Esophagus squamous epithelium (tissue), 5 donors: ENCODE measurements at regions not wholly inside any gene's neighbourhood (a gene's known extent, or its start where the extent isn't known, plus 50 kb on each side); places are given as distances from the start of the nearest gene placed in this dataset.
A peak's percentile ranks its signal among the peaks of the same experiment; 100 is the strongest.

ENCODE experiments used
- DNase-seq: peaks from one replicate; lab custom pipeline; 2025; lab: John Stamatoyannopoulos, UW
- H3K27ac ChIP-seq, 4 donors: fragments of 200-600 bp; sonication (generic); one replicate each; pipeline ENCODE4 v1.5.1; 2016 to 2019; ENCODE audit warnings: mild to moderate bottlenecking in 1 of 4
- H3K27me3 ChIP-seq, 4 donors: fragments of 200-600 bp; sonication (generic); 1 replicate in 3 of 4; 2 replicates in 1 of 4; pipeline versions ENCODE4 v1.5.1 to v1.6.0; 2017 to 2021; ENCODE audit warnings: antibody characterized with exemption in 1 of 4
- H3K36me3 ChIP-seq, 3 donors: fragments of 200-600 bp; sonication (generic); one replicate each; pipeline ENCODE4 v1.5.1; 2016 to 2019
- H3K4me1 ChIP-seq, 3 donors: fragments of 200-600 bp; sonication (generic); one replicate each; pipeline ENCODE4 v1.5.1; 2017 to 2019
- H3K4me3 ChIP-seq, 4 donors: fragments of 200-600 bp; sonication (generic); 1 replicate in 3 of 4; 2 replicates in 1 of 4; pipeline ENCODE4 v1.5.1; 2016 to 2019; ENCODE audit warnings: mild to moderate bottlenecking in 2 of 4, moderate library complexity in 1 of 4
- H3K9me3 ChIP-seq, 3 donors: fragments of 200-600 bp; sonication (generic); one replicate each; pipeline ENCODE4 v1.5.1; 2016 to 2019
- POLR2A ChIP-seq, 4 donors: fragments of 450-650 bp; IDR thresholded peaks; one replicate each; pipeline ENCODE4 v1.6.1; 2017; ENCODE audit warnings: antibody characterized with exemption in 4 of 4, mild to moderate bottlenecking in 4 of 4, moderate library complexity in 3 of 4
- WGBS, 2 donors: methylation state at CpG; one replicate each; pipeline ENCODE4 v1.1.5; 2018; 5-methylcytosine and 5-hydroxymethylcytosine counted together
- intact Hi-C: fragments of 100-400 bp; cut with DNase I; formaldehyde crosslinking; loops from one replicate; pipeline ENCODE4 v1.15.0; 2022
- TF ChIP-seq, protein P1 (sequence below), 6 experiments: fragments of 450-650 bp in 4 of 6; fragments of 200-600 bp in 2 of 6; sonication (generic) in 2 of 6; IDR thresholded peaks; one replicate each; pipeline ENCODE4 v1.5.1; 2016 to 2019; ENCODE audit warnings: antibody characterized with exemption in 6 of 6, mild to moderate bottlenecking in 4 of 6, moderate library complexity in 4 of 6
- donor health status: DM: yes; HTN: yes; CAD: no.

- 12 to 19% methylated on average over 3 of the region's 3 CpGs for WGBS, 2 donors
- Histone ChIP-seq H3K4me3 (peak overlapping the region in 1 of 4 donors; percentile 19), H3K27ac (peak overlapping the region in 3 of 4 donors; percentile 45 to 72 (median 55)), H3K27me3 (peaks cover 0 to 11% (median 0%) of the 10 kb centered on the region in 4 donors), H3K36me3 (no peaks in the 10 kb centered on the region), H3K4me1 (peaks cover 4 to 32% (median 15%) of the 10 kb centered on the region in 3 donors), H3K9me3 (no peaks in the 10 kb centered on the region)
- no peak for DNase-seq
- intact Hi-C loops, result no loop called here
- TF ChIP-seq, protein P1, sequence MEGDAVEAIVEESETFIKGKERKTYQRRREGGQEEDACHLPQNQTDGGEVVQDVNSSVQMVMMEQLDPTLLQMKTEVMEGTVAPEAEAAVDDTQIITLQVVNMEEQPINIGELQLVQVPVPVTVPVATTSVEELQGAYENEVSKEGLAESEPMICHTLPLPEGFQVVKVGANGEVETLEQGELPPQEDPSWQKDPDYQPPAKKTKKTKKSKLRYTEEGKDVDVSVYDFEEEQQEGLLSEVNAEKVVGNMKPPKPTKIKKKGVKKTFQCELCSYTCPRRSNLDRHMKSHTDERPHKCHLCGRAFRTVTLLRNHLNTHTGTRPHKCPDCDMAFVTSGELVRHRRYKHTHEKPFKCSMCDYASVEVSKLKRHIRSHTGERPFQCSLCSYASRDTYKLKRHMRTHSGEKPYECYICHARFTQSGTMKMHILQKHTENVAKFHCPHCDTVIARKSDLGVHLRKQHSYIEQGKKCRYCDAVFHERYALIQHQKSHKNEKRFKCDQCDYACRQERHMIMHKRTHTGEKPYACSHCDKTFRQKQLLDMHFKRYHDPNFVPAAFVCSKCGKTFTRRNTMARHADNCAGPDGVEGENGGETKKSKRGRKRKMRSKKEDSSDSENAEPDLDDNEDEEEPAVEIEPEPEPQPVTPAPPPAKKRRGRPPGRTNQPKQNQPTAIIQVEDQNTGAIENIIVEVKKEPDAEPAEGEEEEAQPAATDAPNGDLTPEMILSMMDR (IDR thresholded peaks at IDR 0.05), result no peak
- no peak for TF ChIP-seq POLR2A (IDR thresholded peaks at IDR 0.05)
Measured at GRCh38 chr10:113491967-113492565, 60.8 kb upstream of the HABP2 start.

- Histone ChIP-seq H3K4me3 (no peak overlapping the region), H3K36me3 (no peaks in the 10 kb centered on the region), H3K4me1 (peaks cover 4 to 32% (median 15%) of the 10 kb centered on the region in 3 donors), H3K27ac (peak overlapping the region in 3 of 4 donors; percentile 21 to 72 (median 55)), H3K9me3 (no peaks in the 10 kb centered on the region), H3K27me3 (peaks cover 0 to 11% (median 0%) of the 10 kb centered on the region in 4 donors)
- DNase-seq, result no peak
- intact Hi-C loops, result no loop called here
- WGBS, 2 donors, result 39 to 78% methylated on average over 2 to 4 of the region's 4 CpGs
- TF ChIP-seq POLR2A (IDR thresholded peaks at IDR 0.05), result no peak
- TF ChIP-seq, protein P1 (IDR thresholded peaks at IDR 0.05), result no peak
Measured at GRCh38 chr10:113493195-113493594, 59.7 kb upstream of the HABP2 start.

GRCh38 chr10:113493882-113494301 lies 59.0 kb upstream of the HABP2 start:
- Histone ChIP-seq H3K36me3 (no peaks in the 10 kb centered on the region), H3K27ac (peak overlapping the region in 3 of 4 donors; percentile 21 to 72 (median 55)), H3K4me3 (no peak overlapping the region), H3K4me1 (peaks cover 4 to 32% (median 15%) of the 10 kb centered on the region in 3 donors), H3K9me3 (no peaks in the 10 kb centered on the region), H3K27me3 (peaks cover 0 to 11% (median 0%) of the 10 kb centered on the region in 4 donors)
- DNase-seq, result no peak
- 11 to 14% methylated on average over 5 of the region's 5 CpGs for WGBS, 2 donors
- no peak for TF ChIP-seq POLR2A (IDR thresholded peaks at IDR 0.05)
- TF ChIP-seq, protein P1 (IDR thresholded peaks at IDR 0.05), result no peak
- intact Hi-C loops, result no loop called here

DNA sequence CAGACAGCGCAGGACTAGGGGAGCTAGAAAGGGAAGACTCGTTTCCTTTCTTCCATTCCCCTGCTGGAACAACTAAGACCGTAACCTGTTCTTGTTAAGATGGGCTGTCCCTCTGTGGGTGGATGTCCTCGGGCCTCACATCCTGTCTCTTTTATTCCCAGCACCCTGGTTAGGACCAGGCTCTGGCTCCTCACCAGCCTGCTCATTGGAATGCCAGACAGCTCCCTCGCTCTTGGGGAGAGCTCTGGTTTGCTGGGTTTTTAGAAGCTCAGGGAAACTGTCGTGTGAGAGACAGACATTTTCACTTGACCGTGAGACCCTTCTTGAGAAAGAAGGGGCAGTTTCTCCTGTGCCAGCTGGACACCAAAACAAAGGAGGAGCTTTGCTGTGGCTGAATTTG lies 58.1 kb upstream of the HABP2 start:
- DNase-seq, result no peak
- 70 to 93% methylated on average over 4 to 6 of the region's 7 CpGs for WGBS, 2 donors
- Histone ChIP-seq H3K9me3 (no peaks in the 10 kb centered on the region), H3K36me3 (no peaks in the 10 kb centered on the region), H3K27me3 (peaks cover 0 to 11% (median 0%) of the 10 kb centered on the region in 4 donors), H3K4me3 (no peak overlapping the region), H3K27ac (peak overlapping the region in 2 of 4 donors; percentile 42 to 55), H3K4me1 (peaks cover 4 to 32% (median 15%) of the 10 kb centered on the region in 3 donors)
- TF ChIP-seq, protein P1 (IDR thresholded peaks at IDR 0.05), result no peak
- TF ChIP-seq POLR2A (IDR thresholded peaks at IDR 0.05), result no peak
- intact Hi-C loops, result no loop called here

- Histone ChIP-seq H3K36me3 (no peaks in the 10 kb centered on the region), H3K4me1 (peaks cover 4 to 32% (median 15%) of the 10 kb centered on the region in 3 donors), H3K4me3 (no peak overlapping the region), H3K9me3 (no peaks in the 10 kb centered on the region), H3K27me3 (peaks cover 0 to 11% (median 0%) of the 10 kb centered on the region in 4 donors), H3K27ac (no peak overlapping the region)
- TF ChIP-seq, protein P1 (IDR thresholded peaks at IDR 0.05), result no peak
- TF ChIP-seq POLR2A (IDR thresholded peaks at IDR 0.05), result no peak
- intact Hi-C loops, result no loop called here
- no peak for DNase-seq
- 66 to 68% methylated on average over 8 of the region's 8 CpGs for WGBS, 2 donors
Measured at GRCh38 chr10:113495553-113495952, 57.3 kb upstream of the HABP2 start.
